Skeletal muscle cell (primary cell): ENCODE measurements at regions not wholly inside any gene's neighbourhood (a gene's known extent, or its start where the extent isn't known, plus 50 kb on each side); places are given as distances from the start of the nearest gene placed in this dataset.
A peak's percentile ranks its signal among the peaks of the same experiment; 100 is the strongest.

Source experiments
- DNase-seq: peaks from one replicate; pipeline ENCODE4 v3.0.0-alpha.2; 2010; ENCODE audit warnings: low read depth
- H3K4me3 ChIP-seq: 2 replicates; pipeline ENCODE4 v1.5.1; 2011; ENCODE audit warnings: low read depth, mild to moderate bottlenecking, control low read depth, low read length, moderate library complexity

GRCh38 chr2:144170179-144170578 is 349.7 kb downstream of the ZEB2 start:
- H3K4me3 ChIP-seq: no peak overlapping the region
- peak; percentile 41 for DNase-seq

GRCh38 chr2:144166743-144167142 is 353.2 kb downstream of the ZEB2 start:
- DNase-seq: no peak
- H3K4me3 ChIP-seq: no peak overlapping the region

GRCh38 chr2:144165599-144166250 is 354.2 kb downstream of the ZEB2 start:
- no peak for DNase-seq
- no peak overlapping the region for H3K4me3 ChIP-seq

- no peak overlapping the region for H3K4me3 ChIP-seq
- DNase-seq: no peak
These were observed 356.3 kb downstream of the ZEB2 start for GRCh38 chr2:144163592-144163991.

- DNase-seq: no peak
- no peak overlapping the region for H3K4me3 ChIP-seq
These were observed 357.3 kb downstream of the ZEB2 start for GRCh38 chr2:144162652-144163051.

GRCh38 chr2:144161061-144161460 is 358.9 kb downstream of the ZEB2 start:
- DNase-seq: no peak
- H3K4me3 ChIP-seq: no peak overlapping the region

GRCh38 chr2:144159240-144159639 is 360.7 kb downstream of the ZEB2 start:
- H3K4me3 ChIP-seq: no peak overlapping the region
- no peak for DNase-seq

- H3K4me3 ChIP-seq: no peak overlapping the region
- DNase-seq: no peak
These were observed 361.8 kb downstream of the ZEB2 start for GRCh38 chr2:144158096-144158495.

GRCh38 chr2:144156736-144157640 is 362.9 kb downstream of the ZEB2 start:
- no peak overlapping the region for H3K4me3 ChIP-seq
- DNase-seq: no peak

GRCh38 chr2:144154205-144154604 is 365.7 kb downstream of the ZEB2 start:
- no peak for DNase-seq
- no peak overlapping the region for H3K4me3 ChIP-seq

- no peak overlapping the region for H3K4me3 ChIP-seq
- no peak for DNase-seq
These were observed 367.1 kb downstream of the ZEB2 start for GRCh38 chr2:144152817-144153271.

- DNase-seq: no peak
- H3K4me3 ChIP-seq: no peak overlapping the region
These were observed 368.1 kb downstream of the ZEB2 start for GRCh38 chr2:144151851-144152250.

GRCh38 chr2:144151405-144151804 is 368.5 kb downstream of the ZEB2 start:
- no peak overlapping the region for H3K4me3 ChIP-seq

GRCh38 chr2:144147356-144147755 is 372.6 kb downstream of the ZEB2 start:
- no peak overlapping the region for H3K4me3 ChIP-seq
- DNase-seq: no peak

More at GRCh38 chr2:144151405-144151804, 368.5 kb downstream of the ZEB2 start:
- DNase-seq: no peak

- no peak for DNase-seq
These were observed 373.0 kb downstream of the ZEB2 start for GRCh38 chr2:144146876-144147275.

GRCh38 chr2:144146076-144146475 is 373.8 kb downstream of the ZEB2 start:
- DNase-seq: no peak
- H3K4me3 ChIP-seq: no peak overlapping the region

More at GRCh38 chr2:144146876-144147275, 373.0 kb downstream of the ZEB2 start:
- no peak overlapping the region for H3K4me3 ChIP-seq

- DNase-seq: no peak
- no peak overlapping the region for H3K4me3 ChIP-seq
These were observed 376.4 kb downstream of the ZEB2 start for GRCh38 chr2:144143294-144144151.

- no peak for DNase-seq
These were observed 379.0 kb downstream of the ZEB2 start for GRCh38 chr2:144140891-144141290.

GRCh38 chr2:144137705-144138428 is 382.1 kb downstream of the ZEB2 start:
- no peak overlapping the region for H3K4me3 ChIP-seq
- DNase-seq: no peak

More at GRCh38 chr2:144140891-144141290, 379.0 kb downstream of the ZEB2 start:
- no peak overlapping the region for H3K4me3 ChIP-seq
